Right hindlimb (tissue), 1 donor: ENCODE measurements at regions not wholly inside any gene's neighbourhood (a gene's known extent, or its start where the extent isn't known, plus 50 kb on each side); places are given as distances from the start of the nearest gene placed in this dataset.
"Not testable (repeated sequence)": the region's sequence is repeated elsewhere in the genome, so short reads cannot be mapped to it uniquely, and the experiment has no call there.

Source experiments
- DNase-seq: peaks from one replicate; pipeline ENCODE4 v3.0.0-alpha.2; 2018

- DNase-seq = no peak
Observed at GRCh38 chr5:109574985-109575384, 114.7 kb upstream of the MAN2A1 start.

- DNase-seq = no peak
Observed at GRCh38 chr5:109573766-109574165, 116.0 kb upstream of the MAN2A1 start.

GRCh38 chr5:109573256-109573655 lies 116.5 kb upstream of the MAN2A1 start:
- DNase-seq = no peak

GRCh38 chr5:109571785-109572184 lies 117.9 kb upstream of the MAN2A1 start:
- DNase-seq = no peak

- DNase-seq = no peak
Observed at GRCh38 chr5:109570362-109570874, 119.3 kb upstream of the MAN2A1 start.

- DNase-seq = peak; percentile 65
Observed at GRCh38 chr5:109567374-109568044, 122.2 kb upstream of the MAN2A1 start.

GRCh38 chr5:109566361-109566760 lies 123.4 kb upstream of the MAN2A1 start:
- DNase-seq = no peak

GRCh38 chr5:109563739-109564138 lies 126.0 kb upstream of the MAN2A1 start:
- no peak for DNase-seq

GRCh38 chr5:109563189-109563588 lies 126.5 kb upstream of the MAN2A1 start:
- DNase-seq = no peak

- no peak for DNase-seq
Observed at GRCh38 chr5:109562441-109562840, 127.3 kb upstream of the MAN2A1 start.

GRCh38 chr5:109561447-109561846 lies 128.3 kb upstream of the MAN2A1 start:
- no peak for DNase-seq

- no peak for DNase-seq
Observed at GRCh38 chr5:109560554-109560953, 129.2 kb upstream of the MAN2A1 start.

GRCh38 chr5:109558952-109559351 lies 130.8 kb upstream of the MAN2A1 start:
- no peak for DNase-seq

GRCh38 chr5:109558364-109558763 lies 131.4 kb upstream of the MAN2A1 start:
- no peak for DNase-seq

- no peak for DNase-seq
Observed at GRCh38 chr5:109553846-109554245, 135.9 kb upstream of the MAN2A1 start.

- DNase-seq = not testable (repeated sequence)
Observed at GRCh38 chr5:109551234-109551633, 138.5 kb upstream of the MAN2A1 start.

- DNase-seq = no peak
Observed at GRCh38 chr5:109550077-109550476, 139.7 kb upstream of the MAN2A1 start.

- DNase-seq = no peak
Observed at GRCh38 chr5:109546461-109546860, 136.7 kb upstream of the PJA2 start.

- not testable (repeated sequence) for DNase-seq
Observed at GRCh38 chr5:109544873-109545272, 135.1 kb upstream of the PJA2 start.

- DNase-seq = not testable (repeated sequence)
Observed at GRCh38 chr5:109538692-109539091, 128.9 kb upstream of the PJA2 start.

- DNase-seq = not testable (repeated sequence)
Observed at GRCh38 chr5:109535090-109535489, 125.3 kb upstream of the PJA2 start.

GRCh38 chr5:109533751-109534272 lies 124.0 kb upstream of the PJA2 start:
- DNase-seq = peak; percentile 24

GRCh38 chr5:109532773-109533364 lies 123.1 kb upstream of the PJA2 start:
- DNase-seq = no peak

- no peak for DNase-seq
Observed at GRCh38 chr5:109531262-109531661, 121.5 kb upstream of the PJA2 start.
